HEK293T (cell line): ENCODE measurements at regions not wholly inside any gene's neighbourhood (a gene's known extent, or its start where the extent isn't known, plus 50 kb on each side); places are given as distances from the start of the nearest gene placed in this dataset.
A peak's percentile ranks its signal among the peaks of the same experiment; 100 is the strongest.

Experiments used
- CTCF ChIA-PET: fragments of 350-600 bp; formaldehyde crosslinking; extraction: SDS; loops from one replicate; lab custom pipeline; 2021; ENCODE audit warnings: antibody characterized with exemption, inconsistent platforms; lab: Yijun Ruan, JAX
- POLR2A ChIA-PET: fragments of 350-600 bp; formaldehyde crosslinking; extraction: SDS; loops from one replicate; lab custom pipeline; 2020; ENCODE audit warnings: antibody characterized with exemption, inconsistent platforms; lab: Yijun Ruan, JAX
- DNase-seq: peaks from one replicate; pipeline ENCODE4 v3.0.0; 2012; ENCODE audit warnings: mixed read lengths; ENCODE audit errors: extremely low spot score
- ARNT ChIP-seq: fragments of 450-650 bp; IDR thresholded peaks from 2 replicates; pipeline ENCODE4 v1.6.1; 2017; ENCODE audit warnings: mild to moderate bottlenecking
- BHLHE40 ChIP-seq: fragments of 450-650 bp; IDR thresholded peaks from 2 replicates; pipeline ENCODE4 v1.6.1; 2016; ENCODE audit warnings: mild to moderate bottlenecking, moderate library complexity, borderline replicate concordance
- CTBP1 ChIP-seq: fragments of 450-650 bp; IDR thresholded peaks from 2 replicates; pipeline ENCODE4 v1.6.1; 2016; ENCODE audit warnings: borderline replicate concordance
- ELF4 ChIP-seq: fragments of 450-650 bp; IDR thresholded peaks from 2 replicates; pipeline ENCODE4 v1.6.1; 2017; ENCODE audit warnings: antibody characterized with exemption
- FOXA1 ChIP-seq: fragments of 450-650 bp; IDR thresholded peaks from 2 replicates; pipeline ENCODE4 v1.6.1; 2016; ENCODE audit warnings: mild to moderate bottlenecking
- FOXK2 ChIP-seq: fragments of 450-650 bp; IDR thresholded peaks from 2 replicates; pipeline ENCODE4 v1.6.1; 2016; ENCODE audit warnings: mild to moderate bottlenecking
- FOXM1 ChIP-seq: fragments of 450-650 bp; IDR thresholded peaks from 2 replicates; pipeline ENCODE4 v1.6.1; 2017; ENCODE audit warnings: mild to moderate bottlenecking, borderline replicate concordance
- HDGF ChIP-seq: fragments of 450-650 bp; IDR thresholded peaks from 2 replicates; pipeline ENCODE4 v1.6.1; 2017; ENCODE audit warnings: antibody characterized with exemption, borderline replicate concordance
- L3MBTL2 ChIP-seq: fragments of 450-650 bp; conservative IDR thresholded peaks from 2 replicates; pipeline ENCODE4 v1.6.1; 2016; ENCODE audit warnings: mild to moderate bottlenecking
- LEF1 ChIP-seq: fragments of 450-650 bp; IDR thresholded peaks from 2 replicates; pipeline ENCODE4 v1.6.1; 2017; ENCODE audit warnings: mild to moderate bottlenecking, borderline replicate concordance
- NFRKB ChIP-seq: fragments of 450-650 bp; IDR thresholded peaks from 2 replicates; pipeline ENCODE4 v1.6.1; 2016; ENCODE audit warnings: mild to moderate bottlenecking, moderate library complexity
- SP1 ChIP-seq: fragments of 450-650 bp; IDR thresholded peaks from 2 replicates; pipeline ENCODE4 v1.6.1; 2017
- SUZ12 ChIP-seq: fragments of 450-650 bp; IDR thresholded peaks from 2 replicates; pipeline ENCODE4 v1.6.1; 2016; ENCODE audit warnings: mild to moderate bottlenecking
- TARDBP ChIP-seq: fragments of 450-650 bp; IDR thresholded peaks from 2 replicates; pipeline ENCODE4 v1.6.1; 2016
- ZNF384 ChIP-seq: fragments of 450-650 bp; IDR thresholded peaks from 2 replicates; pipeline ENCODE4 v1.6.1; 2016
- TF ChIP-seq, protein P1 (sequence below): fragments of 450-650 bp; IDR thresholded peaks from 2 replicates; pipeline ENCODE4 v1.6.1; 2016

DNA sequence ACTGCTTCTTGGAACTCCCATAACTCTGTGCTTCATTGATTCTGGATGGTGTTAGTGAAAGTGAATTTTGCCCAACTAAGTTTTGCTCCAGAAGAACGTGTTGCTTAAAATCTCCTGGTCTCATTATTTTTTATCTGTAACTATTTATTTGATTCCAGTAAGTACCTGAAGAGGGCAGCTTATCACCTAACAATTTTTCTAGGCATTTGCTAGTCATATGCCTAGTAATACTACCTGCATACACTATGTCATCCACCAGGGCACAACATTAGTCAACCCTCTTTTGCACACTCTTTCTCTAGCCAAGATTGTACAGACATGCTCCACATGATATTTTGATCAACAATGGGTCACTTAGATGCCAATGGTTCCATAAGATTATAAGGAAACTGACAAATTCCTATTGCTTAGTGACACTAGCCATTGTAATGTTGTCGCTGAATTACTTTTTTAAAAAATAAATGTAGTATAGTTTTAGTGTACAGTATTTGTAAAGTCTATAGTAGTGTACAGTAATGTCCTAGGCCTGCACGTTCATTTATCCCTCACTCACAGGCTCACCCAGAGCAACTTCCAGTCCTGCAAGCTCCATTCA, 499.9 kb upstream of the AADAT start:
- POLR2A ChIA-PET = no interaction called here
- CTCF ChIA-PET = interaction anchor here (0.7 to 1.5 kb wide), 4 partner anchors 10 to 264 kb away, joined by 3 to 7 read pairs (median 4); no protein-coding TSS in a partner anchor
- TF ChIP-seq FOXK2 = no peak
- TF ChIP-seq, protein P1, sequence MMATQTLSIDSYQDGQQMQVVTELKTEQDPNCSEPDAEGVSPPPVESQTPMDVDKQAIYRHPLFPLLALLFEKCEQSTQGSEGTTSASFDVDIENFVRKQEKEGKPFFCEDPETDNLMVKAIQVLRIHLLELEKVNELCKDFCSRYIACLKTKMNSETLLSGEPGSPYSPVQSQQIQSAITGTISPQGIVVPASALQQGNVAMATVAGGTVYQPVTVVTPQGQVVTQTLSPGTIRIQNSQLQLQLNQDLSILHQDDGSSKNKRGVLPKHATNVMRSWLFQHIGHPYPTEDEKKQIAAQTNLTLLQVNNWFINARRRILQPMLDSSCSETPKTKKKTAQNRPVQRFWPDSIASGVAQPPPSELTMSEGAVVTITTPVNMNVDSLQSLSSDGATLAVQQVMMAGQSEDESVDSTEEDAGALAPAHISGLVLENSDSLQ = no peak
- TF ChIP-seq NFRKB = no peak
- TF ChIP-seq FOXM1 = no peak
- no peak for TF ChIP-seq CTBP1
- no peak for TF ChIP-seq TARDBP
- TF ChIP-seq LEF1 = no peak
- TF ChIP-seq FOXA1 = no peak
- no peak for TF ChIP-seq SUZ12
- TF ChIP-seq L3MBTL2 = no peak
- TF ChIP-seq HDGF = no peak
- TF ChIP-seq ZNF384 = no peak
- TF ChIP-seq SP1 = no peak
- TF ChIP-seq ARNT = no peak
- no peak for TF ChIP-seq BHLHE40
- DNase-seq = peak; percentile 52

DNA sequence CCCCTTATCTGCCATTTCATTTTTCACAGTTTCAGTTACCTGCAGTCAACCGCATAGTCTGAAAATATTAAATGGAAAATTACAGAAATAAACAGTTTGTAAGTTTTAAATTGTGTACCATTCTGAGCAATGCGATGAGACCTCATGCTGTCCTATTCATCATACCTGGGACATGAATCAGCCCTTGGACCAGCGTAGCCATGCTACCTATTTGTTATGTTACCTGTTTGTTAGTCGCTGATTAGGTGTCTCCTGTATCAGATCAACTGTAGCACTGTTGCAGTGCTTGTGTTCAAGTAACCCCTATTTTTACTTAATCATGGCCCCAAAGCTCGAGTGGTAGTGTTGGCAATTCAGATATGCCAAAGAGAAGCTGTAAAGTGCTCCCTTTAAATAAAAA, 492.2 kb upstream of the AADAT start:
- DNase-seq = no peak
- TF ChIP-seq SUZ12 (no peak), ARNT (no peak), NFRKB (no peak), ZNF384 (no peak), FOXA1 (no peak), LEF1 (no peak), TARDBP (no peak), FOXK2 (no peak), FOXM1 (no peak), HDGF (no peak), L3MBTL2 (no peak)
- CTCF ChIA-PET = no interaction called here
- POLR2A ChIA-PET = no interaction called here

DNA sequence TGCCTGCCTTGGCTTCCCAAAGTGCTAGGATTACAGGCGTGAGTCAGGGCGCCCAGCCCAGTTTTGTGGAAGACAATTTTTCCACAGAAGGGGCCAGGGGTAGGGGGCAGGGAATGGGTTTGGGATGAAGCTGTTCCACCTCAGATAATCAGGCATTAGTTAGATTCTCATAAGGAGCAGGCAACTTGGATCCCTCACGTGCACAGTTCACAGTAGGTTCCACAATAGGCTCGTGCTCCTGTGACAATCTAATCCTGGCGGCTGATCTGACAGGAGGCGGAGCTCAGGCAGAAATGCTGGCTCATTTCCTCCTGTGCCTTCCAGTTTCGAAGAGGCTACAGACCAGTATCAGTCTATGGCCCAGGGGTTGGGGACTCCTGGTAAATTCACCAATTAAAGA, 491.6 kb upstream of the AADAT start:
- ChIA-PET CTCF (no interaction called here), POLR2A (no interaction called here)
- TF ChIP-seq LEF1 (no peak), HDGF (no peak), SUZ12 (no peak), TARDBP (no peak), BHLHE40 (no peak), FOXM1 (no peak), SP1 (no peak), L3MBTL2 (no peak), NFRKB (no peak), ELF4 (no peak)
- DNase-seq = no peak

DNA sequence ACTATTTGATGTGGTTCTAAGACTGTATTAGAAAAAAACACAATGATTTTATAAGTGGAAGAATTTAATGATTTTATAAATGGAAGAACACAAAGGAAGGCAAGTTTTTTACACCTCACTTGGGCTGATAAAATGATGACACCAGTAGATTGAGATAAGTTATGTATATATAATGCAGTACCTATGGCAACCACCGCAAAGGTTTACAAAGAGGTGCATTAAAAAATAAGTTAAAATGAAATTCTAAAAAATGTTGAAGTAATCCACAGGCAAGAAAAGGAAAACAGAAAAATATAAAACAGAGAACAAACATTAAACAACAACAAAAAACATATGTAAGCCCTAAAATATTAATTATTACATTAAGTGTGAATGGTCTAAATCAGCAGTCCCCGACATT, 490.9 kb upstream of the AADAT start:
- DNase-seq = no peak
- TF ChIP-seq HDGF (no peak), SP1 (no peak), SUZ12 (no peak), NFRKB (no peak), TARDBP (no peak), BHLHE40 (no peak), L3MBTL2 (no peak), ELF4 (no peak), CTBP1 (no peak), ARNT (no peak), LEF1 (no peak), FOXA1 (no peak), ZNF384 (no peak), FOXK2 (no peak), FOXM1 (no peak)
- TF ChIP-seq, protein P1 = no peak
- ChIA-PET CTCF (no interaction called here), POLR2A (no interaction called here)

DNA sequence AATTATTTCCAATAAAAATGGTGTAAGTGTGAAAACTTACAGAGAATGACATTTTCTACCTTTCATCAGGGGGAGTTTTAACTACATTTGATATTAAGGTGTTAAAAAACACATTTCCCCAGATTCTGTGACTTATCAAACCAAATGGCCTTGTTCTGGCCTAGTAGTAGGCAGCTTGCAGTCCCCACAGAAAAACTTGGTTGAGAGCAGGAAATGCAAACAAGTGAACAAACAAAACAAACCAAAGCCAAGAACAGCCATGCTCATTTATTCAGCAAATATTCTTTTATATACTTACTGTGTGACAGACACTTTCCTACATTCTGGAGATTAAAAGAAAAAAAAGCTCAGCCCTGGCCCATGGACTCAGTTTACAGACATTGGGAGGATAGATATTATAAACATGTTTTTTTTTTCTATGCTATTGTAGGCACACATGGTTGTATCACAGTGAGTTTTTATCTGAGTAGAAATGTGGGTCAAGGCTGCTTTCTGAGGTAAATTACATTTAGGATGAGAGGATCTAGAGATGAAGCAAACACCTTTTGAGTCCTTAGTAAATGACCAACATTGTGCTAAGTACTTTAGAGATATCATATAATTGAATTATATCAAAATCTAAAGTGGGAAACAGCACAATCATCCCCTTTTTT, 449.2 kb upstream of the AADAT start:
- ChIA-PET CTCF (no interaction called here), POLR2A (no interaction called here)
- TF ChIP-seq SUZ12 = no peak
- no peak for TF ChIP-seq HDGF
- no peak for TF ChIP-seq SP1
- TF ChIP-seq BHLHE40 = no peak
- TF ChIP-seq FOXK2 = no peak
- TF ChIP-seq ELF4 = no peak
- TF ChIP-seq CTBP1 = no peak
- TF ChIP-seq ARNT = no peak
- no peak for TF ChIP-seq L3MBTL2
- TF ChIP-seq, protein P1 = no peak
- TF ChIP-seq ZNF384 = no peak
- no peak for TF ChIP-seq FOXA1
- DNase-seq = no peak
